BE2C (cell line): ENCODE measurements at regions not wholly inside any gene's neighbourhood (a gene's known extent, or its start where the extent isn't known, plus 50 kb on each side); places are given as distances from the start of the nearest gene placed in this dataset.

Experiments used
- DNase-seq: peaks from one replicate; pipeline ENCODE4 v3.0.0-alpha.2; 2020
- H3K27me3 ChIP-seq: fragments of 250-450 bp; sonication (Bioruptor Pico); 2 replicates; pipeline ENCODE4 v1.5.1; 2020; ENCODE audit warnings: mild to moderate bottlenecking
- H3K36me3 ChIP-seq: fragments of 250-450 bp; sonication (Bioruptor Pico); 2 replicates; pipeline ENCODE4 v1.5.1; 2020; ENCODE audit warnings: mild to moderate bottlenecking
- H3K4me1 ChIP-seq: fragments of 250-450 bp; sonication (Bioruptor Pico); 2 replicates; pipeline ENCODE4 v1.5.1; 2020
- H3K4me3 ChIP-seq: 2 replicates; pipeline ENCODE4 v1.5.1; 2011; ENCODE audit warnings: low read depth, low read length
- H3K9me3 ChIP-seq: fragments of 250-450 bp; sonication (Bioruptor Pico); 2 replicates; pipeline ENCODE4 v1.5.1; 2020
- TF ChIP-seq, protein P1 (sequence below): IDR thresholded peaks from 2 replicates; pipeline ENCODE4 v1.5.1; 2012; ENCODE audit warnings: mild to moderate bottlenecking, low read depth, low read length

DNA sequence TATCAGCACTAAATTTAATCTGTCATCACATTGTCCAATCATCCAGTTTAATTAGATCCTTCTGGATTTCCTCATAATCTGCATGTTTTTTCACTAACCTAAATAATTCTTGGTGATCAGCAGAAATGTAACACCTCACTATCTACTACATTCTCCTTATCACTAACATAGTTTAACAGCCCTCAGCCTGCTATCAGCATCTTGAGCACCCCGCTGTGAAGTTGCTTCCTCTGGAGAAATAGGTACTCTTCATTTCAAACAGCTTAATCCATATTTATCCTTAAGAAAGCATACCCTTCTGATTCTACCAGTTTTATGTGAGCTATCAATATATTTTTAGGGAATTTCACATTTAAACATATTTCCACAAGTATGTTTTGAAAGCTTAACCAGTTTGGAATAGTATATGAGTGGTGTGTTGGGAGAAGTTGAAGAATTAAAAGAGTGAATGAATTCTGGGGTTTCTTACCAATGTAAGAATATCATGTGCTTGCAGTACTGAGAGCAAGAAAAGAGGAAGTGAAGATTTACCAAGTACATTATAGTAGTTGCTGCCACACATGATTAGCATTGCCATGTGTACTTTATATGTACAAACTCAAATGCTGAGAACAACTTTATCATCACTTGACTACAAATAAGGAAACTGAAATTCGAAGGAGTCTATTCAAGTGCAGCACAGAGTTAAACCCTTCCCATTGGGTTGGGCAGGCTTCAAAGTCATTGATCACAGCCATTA, 771.1 kb upstream of the ADGRL4 start:
- no peaks in the 10 kb centered on the region for H3K36me3 ChIP-seq
- no peaks in the 10 kb centered on the region for H3K4me1 ChIP-seq
- H3K9me3 ChIP-seq = no peaks in the 10 kb centered on the region
- TF ChIP-seq, protein P1, sequence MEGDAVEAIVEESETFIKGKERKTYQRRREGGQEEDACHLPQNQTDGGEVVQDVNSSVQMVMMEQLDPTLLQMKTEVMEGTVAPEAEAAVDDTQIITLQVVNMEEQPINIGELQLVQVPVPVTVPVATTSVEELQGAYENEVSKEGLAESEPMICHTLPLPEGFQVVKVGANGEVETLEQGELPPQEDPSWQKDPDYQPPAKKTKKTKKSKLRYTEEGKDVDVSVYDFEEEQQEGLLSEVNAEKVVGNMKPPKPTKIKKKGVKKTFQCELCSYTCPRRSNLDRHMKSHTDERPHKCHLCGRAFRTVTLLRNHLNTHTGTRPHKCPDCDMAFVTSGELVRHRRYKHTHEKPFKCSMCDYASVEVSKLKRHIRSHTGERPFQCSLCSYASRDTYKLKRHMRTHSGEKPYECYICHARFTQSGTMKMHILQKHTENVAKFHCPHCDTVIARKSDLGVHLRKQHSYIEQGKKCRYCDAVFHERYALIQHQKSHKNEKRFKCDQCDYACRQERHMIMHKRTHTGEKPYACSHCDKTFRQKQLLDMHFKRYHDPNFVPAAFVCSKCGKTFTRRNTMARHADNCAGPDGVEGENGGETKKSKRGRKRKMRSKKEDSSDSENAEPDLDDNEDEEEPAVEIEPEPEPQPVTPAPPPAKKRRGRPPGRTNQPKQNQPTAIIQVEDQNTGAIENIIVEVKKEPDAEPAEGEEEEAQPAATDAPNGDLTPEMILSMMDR = no peak
- no peak overlapping the region for H3K4me3 ChIP-seq
- DNase-seq = no peak
- no peaks in the 10 kb centered on the region for H3K27me3 ChIP-seq

DNA sequence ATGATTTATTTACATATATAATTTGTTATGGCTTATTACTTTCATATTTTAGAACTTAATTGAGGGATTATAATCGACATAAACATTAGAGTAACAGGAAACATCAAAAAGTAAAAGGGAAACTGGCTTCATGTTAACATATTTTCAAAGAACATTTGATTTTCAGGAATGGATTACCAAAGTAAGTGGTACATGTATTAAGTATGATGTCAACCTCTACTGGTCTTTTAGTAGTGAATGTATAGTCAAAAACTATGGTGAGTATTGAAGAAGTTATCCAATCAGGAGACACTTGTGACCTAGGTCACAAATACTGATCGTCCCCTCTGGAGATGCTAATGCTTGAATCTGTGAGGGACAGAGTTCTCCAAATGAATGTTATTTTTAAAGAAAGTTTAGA, 768.9 kb upstream of the ADGRL4 start:
- Histone ChIP-seq H3K27me3 (no peaks in the 10 kb centered on the region), H3K36me3 (no peaks in the 10 kb centered on the region), H3K9me3 (no peaks in the 10 kb centered on the region), H3K4me3 (no peak overlapping the region), H3K4me1 (no peaks in the 10 kb centered on the region)
- TF ChIP-seq, protein P1 = no peak
- no peak for DNase-seq

DNA sequence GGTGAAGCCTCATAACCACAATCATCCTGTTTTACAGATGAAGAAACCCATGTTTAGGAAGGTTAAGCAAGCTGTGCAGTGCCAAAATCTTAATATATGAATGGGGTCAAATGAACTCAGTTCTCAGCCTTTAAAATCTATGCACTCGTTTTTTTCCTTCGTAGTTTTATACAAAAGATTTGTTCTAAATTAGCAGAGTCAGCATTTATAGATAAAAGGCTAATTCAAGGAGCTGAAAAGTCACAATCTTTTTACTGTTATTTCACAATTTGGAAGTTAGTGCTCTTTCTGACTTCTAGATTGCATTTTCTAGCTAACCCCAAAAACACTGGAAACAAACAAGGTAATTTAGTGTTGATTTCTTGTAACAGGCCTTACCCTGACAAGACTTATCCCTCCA, 766.9 kb upstream of the ADGRL4 start:
- no peak for DNase-seq
- H3K27me3 ChIP-seq = no peaks in the 10 kb centered on the region
- H3K4me3 ChIP-seq = no peak overlapping the region
- no peaks in the 10 kb centered on the region for H3K36me3 ChIP-seq
- no peaks in the 10 kb centered on the region for H3K9me3 ChIP-seq
- H3K4me1 ChIP-seq = no peaks in the 10 kb centered on the region
- TF ChIP-seq, protein P1 = no peak

DNA sequence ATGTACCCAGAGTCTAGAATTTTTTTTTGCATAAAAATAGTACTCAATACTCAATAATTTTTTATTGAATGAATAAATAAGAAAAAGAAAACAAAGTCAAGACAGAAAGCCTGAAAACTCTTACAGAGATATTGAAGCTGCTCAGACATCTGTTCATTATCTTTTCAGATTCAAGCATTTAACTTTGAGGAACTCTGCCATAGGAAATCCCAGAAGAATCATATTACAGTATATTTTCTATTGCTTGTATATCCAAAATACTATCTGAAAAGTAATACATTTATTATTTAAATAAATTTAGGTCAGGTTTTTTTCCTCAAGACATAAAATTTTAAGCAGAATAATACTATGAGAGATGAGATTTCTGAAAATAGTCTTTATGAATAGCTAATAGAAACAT, 755.9 kb upstream of the ADGRL4 start:
- H3K27me3 ChIP-seq = no peaks in the 10 kb centered on the region
- no peak for DNase-seq
- H3K9me3 ChIP-seq = no peaks in the 10 kb centered on the region
- H3K36me3 ChIP-seq = no peaks in the 10 kb centered on the region
- no peak overlapping the region for H3K4me3 ChIP-seq
- no peaks in the 10 kb centered on the region for H3K4me1 ChIP-seq
- TF ChIP-seq, protein P1 = no peak

DNA sequence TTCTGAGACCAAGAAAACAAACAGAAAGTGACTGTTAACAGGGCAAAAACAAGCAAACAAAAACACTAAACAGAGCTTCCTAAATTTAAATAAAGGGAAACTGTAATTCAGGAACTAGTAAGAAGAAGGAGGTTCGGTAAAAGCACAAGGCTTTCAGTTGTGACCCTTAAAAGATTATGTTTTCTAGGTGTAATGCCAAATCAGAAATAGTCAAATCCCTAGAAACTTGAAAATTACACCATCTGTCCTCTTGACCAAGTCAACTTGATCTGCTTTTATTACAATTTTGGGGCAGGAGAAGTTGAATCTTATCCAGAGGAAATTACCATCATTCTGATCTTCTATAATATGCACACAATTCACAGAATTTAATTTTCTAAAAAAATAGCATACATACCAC, 754.0 kb upstream of the ADGRL4 start:
- Histone ChIP-seq H3K9me3 (no peaks in the 10 kb centered on the region), H3K4me3 (no peak overlapping the region), H3K27me3 (no peaks in the 10 kb centered on the region), H3K36me3 (no peaks in the 10 kb centered on the region), H3K4me1 (no peaks in the 10 kb centered on the region)
- DNase-seq = no peak
- TF ChIP-seq, protein P1 = no peak

DNA sequence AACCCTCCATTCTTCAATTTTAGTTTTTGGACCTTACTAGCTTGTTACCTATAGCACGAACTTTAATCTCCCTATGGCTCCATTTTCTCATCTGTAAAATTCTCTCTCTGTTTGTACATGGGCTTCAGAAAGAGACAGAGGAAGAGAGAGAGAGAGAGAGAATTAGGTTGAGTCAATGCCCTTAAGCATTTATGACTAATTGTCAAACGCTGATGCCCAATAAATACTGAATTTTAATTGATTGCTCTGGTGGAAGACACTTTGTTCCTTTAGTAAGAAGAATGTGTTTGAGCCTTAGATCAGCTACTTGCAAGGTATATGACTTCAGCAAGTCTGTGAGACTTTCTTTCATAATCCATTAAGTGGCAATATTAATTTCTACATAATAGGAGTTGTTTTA, 743.1 kb upstream of the ADGRL4 start:
- Histone ChIP-seq H3K9me3 (no peaks in the 10 kb centered on the region), H3K4me1 (no peaks in the 10 kb centered on the region), H3K27me3 (no peaks in the 10 kb centered on the region), H3K4me3 (no peak overlapping the region), H3K36me3 (no peaks in the 10 kb centered on the region)
- no peak for DNase-seq
- TF ChIP-seq, protein P1 = no peak
